IPS-18c (cell line): ENCODE measurements at regions not wholly inside any gene's neighbourhood (a gene's known extent, or its start where the extent isn't known, plus 50 kb on each side); places are given as distances from the start of the nearest gene placed in this dataset.
"Not testable (repeated sequence)": the region's sequence is repeated elsewhere in the genome, so short reads cannot be mapped to it uniquely, and the experiment has no call there.

Experiments used
- H3K4me3 ChIP-seq: 2 replicates; pipeline ENCODE4 v1.7.0; 2013; ENCODE audit warnings: low read depth, mild to moderate bottlenecking, low read length, moderate library complexity; ENCODE audit not compliant: insufficient read depth
- H3K9me3 ChIP-seq: one replicate; pipeline ENCODE4 v1.6.1; 2013; ENCODE audit warnings: mild to moderate bottlenecking, low read length, moderate library complexity; ENCODE audit not compliant: control insufficient read depth, insufficient read depth

- Histone ChIP-seq H3K9me3 (no peaks in the 10 kb centered on the region), H3K4me3 (no peak overlapping the region)
Measured at GRCh38 chr13:90008707-90009149, 1338.8 kb upstream of the MIR17HG start.

- Histone ChIP-seq H3K4me3 (no peak overlapping the region), H3K9me3 (no peaks in the 10 kb centered on the region)
Measured at GRCh38 chr13:90014038-90014437, 1333.4 kb upstream of the MIR17HG start.

GRCh38 chr13:90015565-90016507 lies 1331.7 kb upstream of the MIR17HG start:
- H3K4me3 ChIP-seq, result no peak overlapping the region
- H3K9me3 ChIP-seq, result no peaks in the 10 kb centered on the region

GRCh38 chr13:90016688-90017087 lies 1330.8 kb upstream of the MIR17HG start:
- H3K9me3 ChIP-seq, result no peaks in the 10 kb centered on the region
- H3K4me3 ChIP-seq, result no peak overlapping the region

GRCh38 chr13:90020536-90021070 lies 1326.9 kb upstream of the MIR17HG start:
- Histone ChIP-seq H3K4me3 (no peak overlapping the region), H3K9me3 (no peaks in the 10 kb centered on the region)

- H3K9me3 ChIP-seq, result peaks cover 14% of the 10 kb centered on the region
- H3K4me3 ChIP-seq, result no peak overlapping the region
Measured at GRCh38 chr13:90027409-90027808, 1320.1 kb upstream of the MIR17HG start.

GRCh38 chr13:90032313-90032712 lies 1315.2 kb upstream of the MIR17HG start:
- H3K4me3 ChIP-seq, result no peak overlapping the region
- peaks cover 14% of the 10 kb centered on the region for H3K9me3 ChIP-seq

GRCh38 chr13:90032841-90033493 lies 1314.5 kb upstream of the MIR17HG start:
- Histone ChIP-seq H3K4me3 (no peak overlapping the region), H3K9me3 (peaks cover 10% of the 10 kb centered on the region)

GRCh38 chr13:90039516-90039915 lies 1308.0 kb upstream of the MIR17HG start:
- Histone ChIP-seq H3K4me3 (no peak overlapping the region), H3K9me3 (peaks cover 2% of the 10 kb centered on the region)

- Histone ChIP-seq H3K9me3 (peaks cover 9% of the 10 kb centered on the region), H3K4me3 (no peak overlapping the region)
Measured at GRCh38 chr13:90047600-90047999, 1299.9 kb upstream of the MIR17HG start.

- H3K4me3 ChIP-seq, result no peak overlapping the region
Measured at GRCh38 chr13:90049989-90050671, 1297.4 kb upstream of the MIR17HG start.

GRCh38 chr13:90055121-90055520 lies 1292.4 kb upstream of the MIR17HG start:
- H3K9me3 ChIP-seq, result no peaks in the 10 kb centered on the region

More at GRCh38 chr13:90049989-90050671, 1297.4 kb upstream of the MIR17HG start:
- H3K9me3 ChIP-seq, result peaks cover 9% of the 10 kb centered on the region

GRCh38 chr13:90055760-90056159 lies 1291.7 kb upstream of the MIR17HG start:
- no peak overlapping the region for H3K4me3 ChIP-seq
- no peaks in the 10 kb centered on the region for H3K9me3 ChIP-seq

More at GRCh38 chr13:90055121-90055520, 1292.4 kb upstream of the MIR17HG start:
- H3K4me3 ChIP-seq, result no peak overlapping the region

- not testable (repeated sequence) for H3K9me3 ChIP-seq, H3K4me3 ChIP-seq
Measured at GRCh38 chr13:90064226-90064625, 1283.3 kb upstream of the MIR17HG start.

- no peaks in the 10 kb centered on the region for H3K9me3 ChIP-seq
- H3K4me3 ChIP-seq, result no peak overlapping the region
Measured at GRCh38 chr13:90068658-90069057, 1278.8 kb upstream of the MIR17HG start.

- H3K9me3 ChIP-seq, result no peaks in the 10 kb centered on the region
- H3K4me3 ChIP-seq, result no peak overlapping the region
Measured at GRCh38 chr13:90070362-90070761, 1277.1 kb upstream of the MIR17HG start.

- H3K9me3 ChIP-seq, result no peaks in the 10 kb centered on the region
- H3K4me3 ChIP-seq, result no peak overlapping the region
Measured at GRCh38 chr13:90070837-90071525, 1276.5 kb upstream of the MIR17HG start.
